ENCODE measurements at regions not wholly inside any gene's neighbourhood (a gene's known extent, or its start where the extent isn't known, plus 50 kb on each side); places are given as distances from the start of the nearest gene placed in this dataset.

DNA sequence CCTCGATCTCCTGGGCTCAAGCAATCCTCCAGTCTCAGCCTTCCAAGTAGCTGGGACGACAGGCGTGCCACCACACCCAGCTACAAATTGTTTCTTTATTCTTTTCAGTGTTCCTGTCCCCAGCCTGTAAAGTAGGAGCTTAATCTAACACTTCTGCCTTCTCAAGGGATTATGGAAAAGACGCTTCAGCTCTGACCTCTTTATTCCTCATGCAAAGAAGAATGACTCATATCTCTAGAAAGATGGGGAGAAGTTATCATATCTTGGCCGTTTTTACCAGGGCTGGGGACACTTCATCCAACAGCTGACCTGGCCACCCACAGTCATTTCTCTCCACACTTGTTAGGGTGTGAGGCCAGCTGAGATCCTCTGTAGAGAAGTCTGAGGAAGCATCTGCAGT lies 172.6 kb downstream of the HAPSTR1 start:
- Histone ChIP-seq H3K27me3 (no peaks in the 10 kb centered on the region), H3K9me3 (peaks cover 0 to 3% (median 1%) of the 10 kb centered on the region in 4 donors), H3K4me1 (no peaks in the 10 kb centered on the region), H3K36me3 (no peaks in the 10 kb centered on the region), H3K4me3 (no peak overlapping the region), H3K27ac (no peak overlapping the region)
- intact Hi-C loops (cut with DNase I): no loop called here
- 35 to 60% methylated on average over 5 of the region's 5 CpGs for WGBS, 2 donors
- no peak for DNase-seq
- TF ChIP-seq POLR2AphosphoS5 (IDR thresholded peaks at IDR 0.05) (no peak), POLR2A (IDR thresholded peaks at IDR 0.05) (no peak), EP300 (IDR thresholded peaks at IDR 0.05) (no peak)
- TF ChIP-seq, protein P1, sequence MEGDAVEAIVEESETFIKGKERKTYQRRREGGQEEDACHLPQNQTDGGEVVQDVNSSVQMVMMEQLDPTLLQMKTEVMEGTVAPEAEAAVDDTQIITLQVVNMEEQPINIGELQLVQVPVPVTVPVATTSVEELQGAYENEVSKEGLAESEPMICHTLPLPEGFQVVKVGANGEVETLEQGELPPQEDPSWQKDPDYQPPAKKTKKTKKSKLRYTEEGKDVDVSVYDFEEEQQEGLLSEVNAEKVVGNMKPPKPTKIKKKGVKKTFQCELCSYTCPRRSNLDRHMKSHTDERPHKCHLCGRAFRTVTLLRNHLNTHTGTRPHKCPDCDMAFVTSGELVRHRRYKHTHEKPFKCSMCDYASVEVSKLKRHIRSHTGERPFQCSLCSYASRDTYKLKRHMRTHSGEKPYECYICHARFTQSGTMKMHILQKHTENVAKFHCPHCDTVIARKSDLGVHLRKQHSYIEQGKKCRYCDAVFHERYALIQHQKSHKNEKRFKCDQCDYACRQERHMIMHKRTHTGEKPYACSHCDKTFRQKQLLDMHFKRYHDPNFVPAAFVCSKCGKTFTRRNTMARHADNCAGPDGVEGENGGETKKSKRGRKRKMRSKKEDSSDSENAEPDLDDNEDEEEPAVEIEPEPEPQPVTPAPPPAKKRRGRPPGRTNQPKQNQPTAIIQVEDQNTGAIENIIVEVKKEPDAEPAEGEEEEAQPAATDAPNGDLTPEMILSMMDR (IDR thresholded peaks at IDR 0.05): no peak

DNA sequence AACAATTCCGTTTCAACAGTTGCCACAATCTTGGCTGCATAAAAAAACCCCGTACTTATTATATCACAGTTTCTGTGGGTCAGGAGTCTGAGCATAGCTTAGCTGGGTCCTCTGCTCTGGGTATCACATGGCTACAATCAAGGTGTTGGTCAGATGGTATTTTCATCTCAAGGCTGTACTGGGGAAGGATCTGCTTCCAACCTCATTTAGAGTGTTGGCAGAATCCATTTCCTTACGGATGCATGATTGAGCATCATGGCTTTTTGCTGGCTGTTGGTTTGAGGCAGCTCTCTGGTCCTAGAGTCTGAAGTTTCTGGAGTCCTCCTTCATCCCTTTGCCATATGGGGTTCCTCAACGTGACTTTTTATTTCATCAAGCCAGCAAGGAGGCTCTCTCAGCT lies 177.0 kb downstream of the HAPSTR1 start:
- WGBS, 2 donors: 82 to 84% methylated on average over 4 of the region's 4 CpGs
- intact Hi-C loops (cut with DNase I): no loop called here
- TF ChIP-seq POLR2AphosphoS5 (IDR thresholded peaks at IDR 0.05) (no peak), POLR2A (IDR thresholded peaks at IDR 0.05) (no peak), EP300 (IDR thresholded peaks at IDR 0.05) (no peak)
- TF ChIP-seq, protein P1 (IDR thresholded peaks at IDR 0.05): no peak

DNA sequence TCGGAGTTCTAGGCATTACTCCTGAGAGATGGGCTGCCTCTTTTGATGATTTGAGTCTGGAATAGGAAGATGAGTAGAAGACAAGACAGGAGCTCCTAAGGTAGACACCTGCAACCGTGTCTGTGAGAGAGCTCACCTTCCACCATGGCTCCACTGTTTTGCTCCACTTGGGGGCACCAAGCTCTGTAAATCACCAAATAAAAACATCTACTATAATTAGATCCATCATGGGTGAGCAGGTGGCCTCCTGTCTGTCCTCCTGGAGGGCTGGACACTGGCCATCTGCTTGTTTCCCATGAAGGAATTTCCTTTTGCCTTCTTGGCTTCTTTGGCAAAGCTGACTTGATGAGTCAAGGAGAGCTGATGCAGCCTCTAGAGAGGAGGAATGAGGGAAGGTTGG lies 179.0 kb downstream of the HAPSTR1 start:
- intact Hi-C loops (cut with DNase I): no loop called here
- 79 to 86% methylated on average over 2 of the region's 2 CpGs for WGBS, 2 donors

More for the DNA sequence above, 177.0 kb downstream of the HAPSTR1 start:
- H3K9me3 ChIP-seq: peaks cover 0 to 3% (median 1%) of the 10 kb centered on the region in 4 donors
- no peaks in the 10 kb centered on the region for H3K36me3 ChIP-seq
- H3K27ac ChIP-seq: no peak overlapping the region
- no peak overlapping the region for H3K4me3 ChIP-seq
- no peaks in the 10 kb centered on the region for H3K4me1 ChIP-seq
- no peaks in the 10 kb centered on the region for H3K27me3 ChIP-seq
- no peak for DNase-seq

DNA sequence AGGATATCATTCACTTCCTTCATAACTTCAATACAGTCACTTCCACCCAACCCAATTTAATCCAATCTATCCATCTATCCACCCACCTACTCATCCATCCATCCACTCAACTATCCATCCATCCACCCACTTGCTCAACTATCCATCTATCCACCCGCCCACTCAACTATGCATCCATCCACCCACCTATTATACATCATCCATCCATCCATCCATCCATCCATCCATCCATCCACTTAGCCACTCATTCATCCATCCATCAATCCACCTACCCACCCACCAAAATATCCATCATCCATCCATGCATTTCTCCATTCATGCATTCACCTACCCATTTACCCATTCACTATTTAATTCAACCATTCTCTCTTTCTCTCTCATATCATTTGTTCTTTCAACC lies 179.5 kb downstream of the HAPSTR1 start:
- no peak for DNase-seq
- intact Hi-C loops (cut with DNase I): no loop called here
- H3K27ac ChIP-seq: no peak overlapping the region
- WGBS, 2 donors: 94 to 98% methylated on average over 1 of the region's 1 CpG
- no peak overlapping the region for H3K4me3 ChIP-seq
- no peak for TF ChIP-seq POLR2A (IDR thresholded peaks at IDR 0.05)
- TF ChIP-seq, protein P1 (IDR thresholded peaks at IDR 0.05): no peak
- TF ChIP-seq POLR2AphosphoS5 (IDR thresholded peaks at IDR 0.05): no peak
- no peak for TF ChIP-seq EP300 (IDR thresholded peaks at IDR 0.05)
- no peaks in the 10 kb centered on the region for H3K36me3 ChIP-seq
- peaks cover 0 to 3% (median 1%) of the 10 kb centered on the region in 4 donors for H3K9me3 ChIP-seq
- no peaks in the 10 kb centered on the region for H3K27me3 ChIP-seq
- no peaks in the 10 kb centered on the region for H3K4me1 ChIP-seq

More for the DNA sequence above, 179.0 kb downstream of the HAPSTR1 start:
- Histone ChIP-seq H3K27ac (no peak overlapping the region), H3K9me3 (peaks cover 0 to 3% (median 1%) of the 10 kb centered on the region in 4 donors), H3K36me3 (no peaks in the 10 kb centered on the region), H3K4me3 (no peak overlapping the region), H3K27me3 (no peaks in the 10 kb centered on the region), H3K4me1 (no peaks in the 10 kb centered on the region)
- DNase-seq: no peak
- TF ChIP-seq POLR2AphosphoS5 (IDR thresholded peaks at IDR 0.05) (no peak), EP300 (IDR thresholded peaks at IDR 0.05) (no peak), POLR2A (IDR thresholded peaks at IDR 0.05) (no peak)
- TF ChIP-seq, protein P1 (IDR thresholded peaks at IDR 0.05): no peak

DNA sequence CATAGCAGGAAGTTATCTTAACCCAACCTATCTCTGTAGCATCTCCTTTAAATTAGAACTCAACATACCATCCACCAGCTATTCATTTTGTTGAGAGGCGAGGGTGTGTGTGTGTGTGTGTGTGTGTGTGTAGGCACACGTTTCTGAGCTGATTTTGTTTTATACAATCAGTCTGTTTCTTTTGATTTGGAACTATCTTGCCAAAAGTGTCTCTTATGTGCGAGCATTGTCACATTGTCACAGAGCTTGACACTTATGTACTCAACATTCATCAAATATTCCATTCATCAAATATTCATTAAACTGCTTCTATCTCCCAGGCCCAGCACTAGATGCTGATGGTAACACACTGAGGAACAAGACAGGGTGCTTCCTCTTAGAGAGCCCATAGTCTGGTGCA lies 180.4 kb downstream of the HAPSTR1 start:
- no peak for DNase-seq
- no peak overlapping the region for H3K27ac ChIP-seq
- no peaks in the 10 kb centered on the region for H3K4me1 ChIP-seq
- intact Hi-C loops (cut with DNase I): no loop called here
- H3K27me3 ChIP-seq: no peaks in the 10 kb centered on the region
- no peak overlapping the region for H3K4me3 ChIP-seq
- 77 to 87% methylated on average over 3 of the region's 3 CpGs for WGBS, 2 donors
- TF ChIP-seq EP300 (IDR thresholded peaks at IDR 0.05): no peak
- TF ChIP-seq, protein P1 (IDR thresholded peaks at IDR 0.05): no peak
- TF ChIP-seq POLR2A (IDR thresholded peaks at IDR 0.05): no peak
- no peak for TF ChIP-seq POLR2AphosphoS5 (IDR thresholded peaks at IDR 0.05)
- no peaks in the 10 kb centered on the region for H3K9me3 ChIP-seq
- H3K36me3 ChIP-seq: no peaks in the 10 kb centered on the region

Data from sigmoid colon (tissue), 6 donors.